ENCODE measurements at regions not wholly inside any gene's neighbourhood (a gene's known extent, or its start where the extent isn't known, plus 50 kb on each side); places are given as distances from the start of the nearest gene placed in this dataset.
"Not testable (repeated sequence)": the region's sequence is repeated elsewhere in the genome, so short reads cannot be mapped to it uniquely, and the experiment has no call there.

DNA sequence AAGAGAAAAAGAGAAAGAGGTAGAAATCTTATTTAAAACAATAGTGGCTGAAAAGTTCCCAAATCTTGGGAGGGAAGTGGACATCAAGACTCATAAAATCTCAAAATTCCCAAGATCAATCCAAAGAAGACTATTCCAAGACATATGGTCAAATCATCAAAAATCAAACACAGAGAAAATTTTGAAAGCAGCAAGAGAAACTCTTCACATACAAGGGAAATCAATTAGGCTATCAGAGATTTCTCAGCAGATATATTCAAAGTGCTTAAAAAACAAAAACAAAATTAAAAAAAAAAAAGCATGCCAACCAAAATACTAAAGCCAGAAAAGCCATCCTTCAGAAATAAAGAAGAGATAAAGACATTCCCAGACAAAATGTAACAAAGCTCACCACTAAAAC lies 52.6 kb upstream of the RALGPS2 start:
- H3K27ac Mint-ChIP-seq: no peak overlapping the region
- DNase-seq: no peak
- peaks cover 5 to 7% of the 10 kb centered on the region in 2 donors for H3K9me3 Mint-ChIP-seq
- H3K4me3 Mint-ChIP-seq: no peak overlapping the region
- no peaks in the 10 kb centered on the region for H3K27me3 Mint-ChIP-seq
- ATAC-seq: no peak
- H3K4me1 Mint-ChIP-seq: no peaks in the 10 kb centered on the region

GRCh38 chr1:178674559-178674958 lies 50.5 kb upstream of the RALGPS2 start:
- not testable (repeated sequence) for H3K27ac Mint-ChIP-seq, H3K27me3 Mint-ChIP-seq, H3K9me3 Mint-ChIP-seq, H3K4me1 Mint-ChIP-seq, DNase-seq, H3K4me3 Mint-ChIP-seq, ATAC-seq

Data from stimulated activated naive CD8-positive, alpha-beta T cell treated with anti-CD3 and anti-CD28 coated beads, Interleukin-15, amount 100 ng/mL, for 72 hours (primary cell).